GM18502 (cell line): ENCODE measurements at regions not wholly inside any gene's neighbourhood (a gene's known extent, or its start where the extent isn't known, plus 50 kb on each side); places are given as distances from the start of the nearest gene placed in this dataset.
"Not testable (repeated sequence)": the region's sequence is repeated elsewhere in the genome, so short reads cannot be mapped to it uniquely, and the experiment has no call there.

ENCODE experiments used
- ATAC-seq: cut with Tn5 transposase; IDR thresholded peaks from one replicate; pipeline ENCODE4 v1.9.1; 2021; ENCODE audit warnings: mild to moderate bottlenecking; ENCODE audit not compliant: unreplicated experiment, poor library complexity

- ATAC-seq = no peak
Observed at GRCh38 chr5:92207151-92207550, 824.0 kb upstream of the ARRDC3 start.

- ATAC-seq = no peak
Observed at GRCh38 chr5:92206681-92207080, 823.6 kb upstream of the ARRDC3 start.

GRCh38 chr5:92199035-92199434, 815.9 kb upstream of the ARRDC3 start:
- ATAC-seq = not testable (repeated sequence)

- ATAC-seq = no peak
Observed at GRCh38 chr5:92181656-92182055, 798.5 kb upstream of the ARRDC3 start.

GRCh38 chr5:92180391-92180790, 797.3 kb upstream of the ARRDC3 start:
- ATAC-seq = no peak

GRCh38 chr5:92179651-92180050, 796.5 kb upstream of the ARRDC3 start:
- ATAC-seq = no peak

- ATAC-seq = no peak
Observed at GRCh38 chr5:92177926-92178487, 794.9 kb upstream of the ARRDC3 start.

GRCh38 chr5:92163906-92164305, 780.8 kb upstream of the ARRDC3 start:
- no peak for ATAC-seq

GRCh38 chr5:92147798-92148197, 764.7 kb upstream of the ARRDC3 start:
- no peak for ATAC-seq

GRCh38 chr5:92147266-92147665, 764.1 kb upstream of the ARRDC3 start:
- no peak for ATAC-seq

GRCh38 chr5:92145852-92146251, 762.7 kb upstream of the ARRDC3 start:
- ATAC-seq = no peak

- no peak for ATAC-seq
Observed at GRCh38 chr5:92144824-92145223, 761.7 kb upstream of the ARRDC3 start.

GRCh38 chr5:92132294-92132908, 749.3 kb upstream of the ARRDC3 start:
- ATAC-seq = not testable (repeated sequence)

- ATAC-seq = no peak
Observed at GRCh38 chr5:92126182-92126581, 743.1 kb upstream of the ARRDC3 start.

GRCh38 chr5:92119110-92119509, 736.0 kb upstream of the ARRDC3 start:
- ATAC-seq = no peak

- no peak for ATAC-seq
Observed at GRCh38 chr5:92106808-92107207, 723.7 kb upstream of the ARRDC3 start.

- no peak for ATAC-seq
Observed at GRCh38 chr5:92104126-92104525, 721.0 kb upstream of the ARRDC3 start.

GRCh38 chr5:92102313-92102712, 719.2 kb upstream of the ARRDC3 start:
- ATAC-seq = no peak

GRCh38 chr5:92092239-92092638, 709.1 kb upstream of the ARRDC3 start:
- no peak for ATAC-seq

- no peak for ATAC-seq
Observed at GRCh38 chr5:92086059-92086811, 703.1 kb upstream of the ARRDC3 start.

GRCh38 chr5:92081958-92082712, 699.0 kb upstream of the ARRDC3 start:
- ATAC-seq = no peak
